ENCODE measurements at regions not wholly inside any gene's neighbourhood (a gene's known extent, or its start where the extent isn't known, plus 50 kb on each side); places are given as distances from the start of the nearest gene placed in this dataset.

DNA sequence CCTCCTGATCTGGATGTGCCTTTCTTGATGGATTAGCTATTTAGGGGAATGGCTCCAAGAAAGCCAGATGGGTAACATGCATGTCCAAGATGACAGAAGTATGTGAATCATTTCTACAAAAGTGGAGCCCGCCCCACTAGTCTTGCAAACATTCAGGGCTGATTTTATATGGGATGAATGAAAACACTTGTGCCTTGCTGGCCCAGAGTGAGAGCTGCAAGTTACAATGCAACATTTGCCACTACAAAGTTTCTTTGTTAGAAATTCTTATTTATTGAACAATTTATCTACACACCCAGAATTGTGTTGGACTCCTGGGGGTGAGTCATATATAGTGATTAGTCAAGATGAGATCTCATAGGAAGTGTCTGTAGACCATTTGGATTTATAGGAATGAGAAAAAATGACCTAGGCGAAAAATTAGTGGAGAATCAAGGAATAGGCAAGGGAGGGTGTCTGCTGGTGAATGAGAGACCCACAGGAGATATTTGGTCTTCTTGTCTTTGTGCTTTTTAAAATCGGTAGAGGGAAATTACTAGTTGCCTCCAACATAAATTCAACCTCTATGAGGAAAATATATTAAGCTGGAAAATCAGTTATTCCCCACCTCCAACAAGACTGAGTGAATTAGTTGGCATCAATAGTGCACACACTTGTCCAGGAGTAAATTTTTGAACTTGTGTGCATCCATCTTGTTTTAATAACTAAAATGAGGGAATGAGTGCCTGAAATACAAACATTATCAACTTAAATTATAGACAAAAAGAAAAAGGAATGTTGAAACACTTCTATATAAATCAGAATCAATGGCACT is 53.5 kb upstream of the DCBLD2 start:
- peak; percentile 72 for DNase-seq

DNA sequence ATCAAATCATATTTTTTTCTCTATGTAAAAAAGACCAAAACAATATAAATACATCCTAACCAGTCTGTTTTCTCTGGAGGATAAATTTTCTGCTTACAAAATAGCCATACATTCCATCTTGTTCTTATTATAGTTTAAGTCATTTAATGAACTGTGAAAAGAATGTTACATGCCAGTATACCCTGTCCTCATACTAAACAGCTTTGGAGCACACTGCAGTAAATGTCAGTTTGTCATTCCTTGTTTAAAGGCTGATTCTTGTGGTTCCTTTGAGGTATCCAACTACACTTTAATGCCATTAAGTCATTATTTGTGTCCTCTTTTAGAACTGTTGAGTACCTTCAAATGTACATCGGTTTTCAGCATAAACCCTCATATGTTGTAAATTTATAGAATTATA is 52.7 kb upstream of the DCBLD2 start:
- peak; percentile 79 for DNase-seq

DNA sequence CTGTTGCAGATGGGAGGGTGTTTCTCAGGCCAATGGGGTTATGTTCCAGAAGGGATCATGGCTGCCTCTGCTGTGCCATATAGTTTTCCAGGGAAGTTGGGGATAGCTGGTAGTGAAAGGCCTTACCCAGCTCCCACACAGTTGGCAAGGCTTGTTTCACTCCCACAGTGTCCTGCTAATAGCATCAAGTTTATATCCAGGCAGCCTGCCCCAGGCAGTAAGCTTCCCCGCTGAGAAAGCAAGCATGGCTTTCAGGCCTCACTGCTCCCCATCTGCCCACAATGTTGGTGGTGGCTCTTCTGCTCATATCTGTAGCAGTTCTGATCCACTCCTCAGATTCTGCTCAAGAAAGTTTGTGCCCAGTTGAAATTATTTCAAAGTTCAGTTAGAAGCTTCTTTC is 50.9 kb upstream of the DCBLD2 start:
- DNase-seq, result no peak

Measured in fibroblast of skin of right quadriceps (primary cell).